Erythroblast (primary cell): ENCODE measurements at regions not wholly inside any gene's neighbourhood (a gene's known extent, or its start where the extent isn't known, plus 50 kb on each side); places are given as distances from the start of the nearest gene placed in this dataset.

Source experiments
- GATA1 ChIP-seq: IDR thresholded peaks from 2 replicates; pipeline ENCODE4 v1.6.1; 2011; ENCODE audit warnings: low read depth, mild to moderate bottlenecking, control low read depth, low read length, moderate library complexity
- POLR2A ChIP-seq: IDR thresholded peaks from 2 replicates; pipeline ENCODE4 v1.6.1; 2011; ENCODE audit warnings: mild to moderate bottlenecking, low read length

DNA sequence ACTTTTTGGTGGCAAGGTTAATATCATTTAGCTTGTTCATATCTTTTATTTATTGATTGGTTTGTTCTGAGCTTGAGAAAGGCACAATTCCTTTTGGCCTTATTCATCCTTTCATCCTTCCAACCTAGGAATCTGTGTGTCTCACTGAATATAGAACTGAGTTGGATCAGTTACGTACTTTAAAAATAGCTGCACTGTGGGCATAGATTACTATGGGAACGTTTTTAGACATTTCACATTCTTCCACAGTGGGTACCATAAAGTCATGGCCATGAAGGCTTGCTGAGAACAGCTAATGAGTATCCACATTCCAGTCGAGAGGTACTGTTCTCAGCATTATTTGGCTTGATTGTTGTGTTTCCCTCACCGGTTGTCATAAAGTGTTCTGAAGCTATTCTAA, 217.0 kb upstream of the DKK2 start:
- TF ChIP-seq POLR2A = no peak
- TF ChIP-seq GATA1 = no peak
